GM18505 (cell line): ENCODE measurements at regions not wholly inside any gene's neighbourhood (a gene's known extent, or its start where the extent isn't known, plus 50 kb on each side); places are given as distances from the start of the nearest gene placed in this dataset.

ENCODE experiments used
- ATAC-seq: cut with Tn5 transposase; IDR thresholded peaks from one replicate; pipeline ENCODE4 v1.9.1; 2021; ENCODE audit not compliant: unreplicated experiment
- POLR2A ChIP-seq: IDR thresholded peaks from 4 replicates; pipeline ENCODE4 v1.6.1; 2011; ENCODE audit warnings: borderline replicate concordance; ENCODE audit not compliant: insufficient read depth, insufficient read length; ENCODE audit errors: extremely low read depth

DNA sequence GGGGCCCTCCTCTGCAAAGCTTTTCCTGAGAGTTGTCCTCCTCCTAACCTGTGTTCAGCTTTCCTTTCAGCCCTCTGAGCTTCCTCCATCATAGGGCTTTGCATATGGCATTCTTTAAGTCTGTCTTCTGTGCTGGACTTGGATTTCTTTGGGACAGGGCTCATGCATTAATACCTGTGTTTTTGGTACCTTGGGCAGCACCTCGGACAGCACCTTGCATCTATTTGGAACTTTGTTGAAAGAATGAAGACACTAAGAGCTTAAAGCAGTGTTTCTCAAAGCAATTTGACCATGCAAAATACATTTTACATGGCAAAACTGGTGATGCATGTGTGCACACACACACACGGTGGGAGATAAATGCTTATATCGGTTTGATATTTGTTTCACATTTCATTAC lies 115.0 kb upstream of the SRRM4 start:
- no peak for ATAC-seq
- no peak for TF ChIP-seq POLR2A

DNA sequence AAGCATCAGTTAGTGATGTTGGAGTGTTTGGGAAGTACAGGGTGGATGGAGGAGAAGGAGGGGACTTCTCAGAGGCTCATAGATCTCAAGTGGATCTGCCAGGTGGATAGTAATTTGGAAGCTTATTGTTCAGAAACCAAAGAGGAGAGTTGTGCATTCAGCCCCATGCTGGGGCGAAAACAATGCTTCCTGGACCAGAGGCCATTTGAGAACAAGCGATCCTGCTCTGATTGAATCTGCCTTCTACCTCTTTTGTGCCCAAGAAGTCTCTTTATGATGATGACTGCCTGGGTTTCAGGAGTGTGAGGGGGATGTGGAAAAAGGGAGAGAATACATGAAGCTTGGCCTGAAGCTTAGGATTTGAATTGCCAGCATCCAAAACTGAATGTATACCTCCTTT lies 110.8 kb upstream of the SRRM4 start:
- ATAC-seq: no peak
- TF ChIP-seq POLR2A: no peak

DNA sequence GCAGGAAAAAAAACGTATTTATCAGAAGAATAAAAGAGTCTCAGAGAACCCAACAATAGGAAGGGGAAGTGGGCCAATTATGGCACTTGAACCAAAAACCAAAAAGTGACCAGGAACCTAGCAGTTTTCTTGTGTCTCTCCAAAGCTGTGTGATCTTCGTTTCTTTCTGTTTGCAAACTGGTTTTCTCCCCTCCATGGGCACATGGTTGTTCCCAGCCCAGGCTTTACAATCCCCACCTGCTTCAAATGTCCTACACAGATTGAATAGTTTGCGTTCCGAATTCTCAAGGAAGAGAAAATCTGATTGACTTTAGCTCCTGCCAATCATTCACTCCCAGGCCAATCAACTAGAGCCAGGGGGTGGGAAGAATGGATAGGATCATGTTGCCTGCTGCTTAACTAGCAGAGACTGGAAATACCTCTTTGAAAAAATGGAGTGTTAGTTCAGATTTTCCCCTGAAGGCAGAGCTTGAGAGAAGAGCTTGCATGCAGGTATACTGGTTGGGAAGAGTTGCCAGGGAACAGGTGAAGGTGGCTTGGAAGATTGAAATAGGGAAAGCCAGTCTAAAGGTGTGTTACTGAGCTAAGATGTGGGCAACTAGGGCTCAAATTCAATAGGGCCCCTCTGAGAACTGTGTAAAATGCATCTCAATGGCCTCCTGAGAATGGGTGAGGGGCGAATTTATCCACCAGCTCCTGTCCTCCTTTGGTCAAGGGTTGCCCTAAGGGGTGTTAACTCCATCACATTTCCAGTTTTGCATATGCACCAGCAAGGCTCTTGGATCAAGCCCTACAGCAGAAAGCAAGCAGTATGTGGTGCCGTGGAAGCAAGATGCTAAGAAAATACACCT lies 106.4 kb upstream of the SRRM4 start:
- no peak for ATAC-seq
- TF ChIP-seq POLR2A: no peak

DNA sequence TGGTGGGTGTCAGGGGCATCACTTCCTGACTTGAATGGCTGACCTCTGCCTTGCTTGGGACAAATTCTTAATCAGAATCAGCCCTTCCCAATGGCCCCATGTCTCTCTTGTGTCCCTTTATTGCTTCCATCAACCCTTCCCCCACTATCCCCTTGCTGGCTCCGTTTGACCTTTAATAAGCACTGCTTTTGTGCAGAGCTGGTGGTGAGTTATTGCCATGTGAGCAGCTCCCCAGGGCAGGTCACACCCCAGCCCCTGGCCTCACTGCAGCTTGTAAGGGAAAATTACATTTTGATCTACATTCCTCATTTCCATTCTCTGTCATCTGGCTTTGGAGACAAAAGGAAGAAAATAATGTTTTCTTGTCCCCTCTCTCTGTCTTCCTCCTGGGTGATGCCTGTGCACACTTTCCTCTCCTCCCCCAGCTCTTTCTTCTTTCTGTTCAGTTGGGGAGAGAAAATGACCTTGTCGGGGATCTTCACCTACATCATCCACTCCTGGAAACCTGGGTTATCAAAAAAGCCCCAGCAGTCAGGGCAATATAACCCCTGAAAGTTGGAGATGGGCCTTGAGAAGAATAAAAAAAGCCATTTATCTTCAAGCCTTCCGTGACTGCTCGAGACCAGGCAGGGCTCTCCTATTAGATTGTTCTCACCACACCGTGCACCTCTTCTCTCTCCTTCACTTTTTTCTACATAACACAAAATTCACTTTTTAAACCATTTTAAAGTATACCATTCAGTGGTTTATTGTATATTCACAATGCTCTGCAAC lies 100.4 kb upstream of the SRRM4 start:
- no peak for ATAC-seq
- no peak for TF ChIP-seq POLR2A

DNA sequence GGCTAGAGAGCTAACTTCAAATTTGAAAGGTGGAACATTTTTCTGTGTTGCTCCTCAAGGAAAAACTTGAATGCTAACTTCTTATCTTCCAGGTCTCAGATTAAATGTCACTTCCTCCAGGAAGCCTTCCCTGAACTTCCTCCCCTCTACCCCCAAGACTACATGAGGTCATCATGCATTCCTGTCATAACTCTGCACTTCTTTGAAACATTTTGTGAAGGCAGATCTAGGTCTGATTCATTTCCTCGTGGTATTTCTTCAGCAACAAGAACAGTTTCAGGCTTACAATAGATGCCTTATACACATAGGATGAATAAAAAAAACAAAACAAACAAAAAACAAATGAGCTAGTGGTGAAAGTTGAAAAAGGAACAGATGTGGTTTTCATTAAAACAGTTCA lies 97.1 kb upstream of the SRRM4 start:
- ATAC-seq: no peak
- no peak for TF ChIP-seq POLR2A

DNA sequence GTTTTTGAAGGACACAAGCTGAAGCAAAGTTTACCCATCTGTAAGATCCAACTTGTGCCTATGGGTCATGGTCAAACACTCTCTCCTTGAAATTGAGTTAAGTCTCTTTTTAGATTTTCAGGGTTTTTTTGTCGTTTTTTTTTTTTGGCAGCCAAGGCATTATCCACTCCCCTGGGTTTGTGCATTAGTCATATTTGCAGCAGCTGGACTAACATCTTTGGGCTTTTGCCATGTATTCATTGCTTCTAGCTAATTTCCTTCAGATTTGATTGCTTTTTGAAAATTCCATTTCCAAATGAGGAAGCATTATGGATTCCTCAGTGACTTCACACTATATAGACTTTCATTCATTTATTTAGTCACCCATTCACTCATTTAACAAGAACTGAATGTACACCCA lies 80.3 kb upstream of the SRRM4 start:
- no peak for ATAC-seq
- TF ChIP-seq POLR2A: no peak

DNA sequence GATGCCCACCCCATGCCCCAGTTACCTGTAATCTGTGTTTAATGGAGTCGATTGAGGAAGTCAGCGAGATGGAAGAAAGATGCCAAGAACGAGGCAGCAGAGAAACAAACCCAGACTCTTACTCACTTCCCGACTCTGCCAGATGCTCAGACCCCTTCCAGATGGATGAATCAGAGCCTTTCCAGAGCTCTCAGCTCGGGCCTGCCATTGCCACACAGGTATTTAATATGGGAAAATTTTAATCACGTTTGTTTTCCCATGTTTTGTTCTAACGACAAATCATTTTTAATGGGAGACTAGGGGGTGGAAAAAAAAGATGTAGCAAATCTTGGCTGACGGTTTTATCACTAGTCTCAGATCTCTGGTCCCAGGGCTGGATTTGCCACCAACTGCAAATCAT lies 72.5 kb upstream of the SRRM4 start:
- TF ChIP-seq POLR2A: no peak
- ATAC-seq: no peak

DNA sequence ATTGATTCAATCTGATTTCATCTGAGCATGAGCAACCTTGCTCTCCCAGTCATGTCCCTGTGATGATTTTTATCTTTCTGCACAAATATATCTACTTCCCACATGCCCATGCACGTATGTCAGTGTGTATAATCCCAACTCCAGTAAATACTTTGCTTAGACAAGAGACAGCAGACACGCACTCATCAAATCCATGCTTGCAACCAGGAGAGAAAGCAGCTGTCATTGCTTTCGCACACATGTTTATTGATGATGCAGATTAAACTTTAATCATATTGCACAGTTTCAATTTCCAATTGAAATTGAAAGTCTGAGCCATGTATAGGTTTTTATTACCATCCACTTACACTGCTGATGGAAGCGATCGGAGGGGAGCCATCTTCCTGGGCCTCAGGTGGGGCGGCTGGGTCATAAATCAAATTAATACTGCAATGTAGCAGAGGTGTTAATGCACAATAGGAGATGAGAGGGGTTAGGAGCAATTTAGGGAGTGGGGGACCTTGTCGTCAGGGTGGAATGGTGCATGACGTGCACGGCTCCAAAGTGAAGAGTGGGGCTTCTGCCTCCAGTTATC lies 68.6 kb upstream of the SRRM4 start:
- TF ChIP-seq POLR2A: no peak
- no peak for ATAC-seq

DNA sequence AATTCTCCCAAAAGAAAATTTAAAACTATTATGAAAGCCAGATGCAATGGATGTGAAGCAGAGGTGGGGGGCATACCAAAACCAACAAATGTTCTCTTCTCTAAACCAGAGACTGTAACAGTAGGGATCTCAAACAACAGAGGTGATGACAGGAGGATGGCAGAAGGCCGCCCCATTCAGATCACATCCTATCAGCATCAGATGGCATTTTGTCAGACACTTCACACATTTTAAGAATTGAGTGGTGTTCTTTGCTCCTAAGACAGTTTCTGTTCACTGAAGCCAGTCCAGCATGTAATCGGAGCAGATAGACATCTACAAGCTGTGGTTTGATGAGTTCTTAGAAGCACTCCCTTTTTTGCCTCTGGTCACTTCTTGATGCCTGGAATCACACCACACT lies 59.6 kb upstream of the SRRM4 start:
- ATAC-seq: no peak
- no peak for TF ChIP-seq POLR2A

DNA sequence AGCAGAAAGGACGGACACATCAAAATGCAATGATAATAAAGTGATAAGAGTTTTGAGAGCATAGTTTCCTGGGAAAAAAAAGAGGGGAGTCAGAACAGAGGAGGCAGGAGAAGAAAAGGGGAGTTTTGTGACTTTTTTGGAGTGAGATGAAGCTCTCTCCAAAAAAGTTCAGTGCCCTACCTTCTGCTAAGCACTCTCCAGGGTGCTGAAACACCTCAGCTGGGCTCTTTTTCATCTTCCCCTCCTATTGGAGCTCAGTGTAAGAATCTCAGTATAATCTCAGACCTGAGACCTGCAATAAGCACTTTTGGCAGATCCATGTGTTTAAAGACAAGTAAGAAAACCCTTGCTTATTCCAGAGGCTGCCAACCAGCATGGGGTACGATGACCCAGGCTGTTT lies 58.9 kb upstream of the SRRM4 start:
- no peak for TF ChIP-seq POLR2A
- no peak for ATAC-seq

DNA sequence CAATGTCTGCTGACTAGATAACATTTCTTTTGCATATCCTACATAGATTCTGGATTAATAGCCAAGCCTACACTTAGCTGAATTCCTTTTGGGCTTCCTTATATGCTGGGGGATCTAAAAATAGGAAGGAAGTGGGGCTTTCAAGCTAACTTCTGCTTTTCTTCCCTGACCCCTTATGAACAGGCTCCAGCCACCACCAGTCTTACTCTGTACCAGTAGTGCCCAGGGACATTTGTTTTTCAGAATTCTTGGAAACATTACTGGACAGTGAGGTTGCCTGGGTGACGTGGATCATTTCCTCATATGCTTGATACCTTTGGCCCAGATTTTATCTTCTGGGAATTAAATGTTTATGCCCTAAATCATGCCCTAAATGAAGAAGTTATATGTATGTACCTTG lies 55.9 kb upstream of the SRRM4 start:
- ATAC-seq: no peak
- no peak for TF ChIP-seq POLR2A

DNA sequence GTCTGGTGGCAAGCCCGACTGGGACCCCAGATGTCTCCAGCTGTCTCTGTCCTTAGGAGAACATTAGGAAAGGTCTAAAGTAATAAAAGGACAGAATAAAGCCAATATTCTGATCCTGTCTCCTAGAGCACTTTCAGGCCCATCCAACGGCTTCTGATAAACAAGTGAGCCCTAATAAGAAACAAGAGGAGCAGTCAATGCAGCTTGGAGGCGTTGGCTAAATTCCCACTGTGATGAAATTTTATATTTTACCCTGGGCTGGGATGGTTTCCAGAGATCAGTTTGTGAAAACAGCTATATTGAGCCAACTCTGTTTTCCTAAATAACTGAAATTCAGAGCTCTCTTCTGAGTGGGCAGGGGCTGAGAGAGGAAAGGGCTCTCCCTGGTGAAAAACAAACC lies 55.5 kb upstream of the SRRM4 start:
- no peak for TF ChIP-seq POLR2A
- no peak for ATAC-seq
